Stimulated activated CD8-positive, alpha-beta memory T cell treated with anti-CD3 and anti-CD28 coated beads, Interleukin-4, amount 100 ng/mL, for 48 hours (primary cell): ENCODE measurements at regions not wholly inside any gene's neighbourhood (a gene's known extent, or its start where the extent isn't known, plus 50 kb on each side); places are given as distances from the start of the nearest gene placed in this dataset.

Source experiments
- DNase-seq: peaks from one replicate; pipeline ENCODE4 v3.0.0-alpha.2; 2020

- DNase-seq, result no peak
These were observed 316.6 kb downstream of the RDH14 start for GRCh38 chr2:18243816-18244215.

GRCh38 chr2:18242716-18243115, 317.7 kb downstream of the RDH14 start:
- no peak for DNase-seq

- no peak for DNase-seq
These were observed 322.2 kb downstream of the RDH14 start for GRCh38 chr2:18238209-18238608.

- DNase-seq, result no peak
These were observed 323.2 kb downstream of the RDH14 start for GRCh38 chr2:18237298-18237697.

GRCh38 chr2:18232731-18233438, 327.6 kb downstream of the RDH14 start:
- no peak for DNase-seq

- no peak for DNase-seq
These were observed 329.8 kb downstream of the RDH14 start for GRCh38 chr2:18230668-18231067.

GRCh38 chr2:18219676-18220075, 340.8 kb downstream of the RDH14 start:
- no peak for DNase-seq

- DNase-seq, result no peak
These were observed 339.9 kb downstream of the KCNS3 start for GRCh38 chr2:18218160-18218933.

GRCh38 chr2:18214936-18215335, 336.5 kb downstream of the KCNS3 start:
- DNase-seq, result no peak

GRCh38 chr2:18213986-18214385, 335.5 kb downstream of the KCNS3 start:
- DNase-seq, result no peak

- DNase-seq, result no peak
These were observed 331.6 kb downstream of the KCNS3 start for GRCh38 chr2:18209934-18210639.

GRCh38 chr2:18208956-18209355, 330.5 kb downstream of the KCNS3 start:
- DNase-seq, result no peak

- DNase-seq, result no peak
These were observed 322.3 kb downstream of the KCNS3 start for GRCh38 chr2:18200771-18201170.

- no peak for DNase-seq
These were observed 320.2 kb downstream of the KCNS3 start for GRCh38 chr2:18198677-18199076.

GRCh38 chr2:18194161-18194560, 315.7 kb downstream of the KCNS3 start:
- no peak for DNase-seq

- no peak for DNase-seq
These were observed 308.5 kb downstream of the KCNS3 start for GRCh38 chr2:18186816-18187613.

GRCh38 chr2:18182861-18183260, 304.4 kb downstream of the KCNS3 start:
- no peak for DNase-seq

- DNase-seq, result no peak
These were observed 302.4 kb downstream of the KCNS3 start for GRCh38 chr2:18180912-18181311.

- DNase-seq, result no peak
These were observed 301.7 kb downstream of the KCNS3 start for GRCh38 chr2:18180031-18180610.

- peak; percentile 50 for DNase-seq
These were observed 300.4 kb downstream of the KCNS3 start for GRCh38 chr2:18178736-18179349.

GRCh38 chr2:18176679-18177215, 298.3 kb downstream of the KCNS3 start:
- no peak for DNase-seq

- no peak for DNase-seq
These were observed 294.1 kb downstream of the KCNS3 start for GRCh38 chr2:18172607-18173006.
